ENCODE measurements at regions not wholly inside any gene's neighbourhood (a gene's known extent, or its start where the extent isn't known, plus 50 kb on each side); places are given as distances from the start of the nearest gene placed in this dataset.

- Histone ChIP-seq H3K36me3 (ENCODE audit: control insufficient read depth, insufficient read depth, low read length) (no peaks in the 10 kb centered on the region), H3K27ac (ENCODE audit: insufficient read depth, low read length) (no peak overlapping the region), H3K27me3 (ENCODE audit: control insufficient read depth, insufficient read depth, low read length) (no peaks in the 10 kb centered on the region), H3K4me2 (ENCODE audit: extremely low read depth, insufficient read depth, low read length) (no peak overlapping the region), H3K9me3 (ENCODE audit: control insufficient read depth, insufficient read depth, low read depth, low read length) (no peaks in the 10 kb centered on the region), H3K4me3 (replicated peaks in 1 of 4; ENCODE audit: control extremely low read depth in 1 of 4, insufficient read depth in 1 of 4, low read depth in 3 of 4, low read length in 4 of 4) (no peak overlapping the region), H3K4me1 (ENCODE audit: control insufficient read depth, extremely low read depth, insufficient read depth, low read length) (peaks cover 2% of the 10 kb centered on the region), H4K20me1 (ENCODE audit: control insufficient read depth, extremely low read depth, insufficient read depth, low read length) (no peaks in the 10 kb centered on the region), H2AFZ (ENCODE audit: low read length) (no peak overlapping the region), H3K79me2 (ENCODE audit: control insufficient read depth, insufficient read depth, low read length) (no peaks in the 10 kb centered on the region), H3K9ac (ENCODE audit: insufficient read depth, low read length) (no peak overlapping the region)
- peak in 1 of 2 donors; percentile 31 for DNase-seq (ENCODE audit: low read depth in 2 of 2)
- TF ChIP-seq CTCF (conservative IDR thresholded peaks at IDR 0.05 in 1 of 2, IDR thresholded peaks at IDR 0.05 in 1 of 2; ENCODE audit: low read depth in 1 of 2, low read length in 2 of 2) (no peak), EZH2 (IDR thresholded peaks at IDR 0.05; ENCODE audit: low read length, missing control alignments) (no peak)
These were observed 351.4 kb upstream of the ATP2B1 start for GRCh38 chr12:90060031-90060430.

GRCh38 chr12:90058704-90059103, 350.1 kb upstream of the ATP2B1 start:
- H2AFZ ChIP-seq (ENCODE audit: low read length), result no peak overlapping the region
- H4K20me1 ChIP-seq (ENCODE audit: control insufficient read depth, extremely low read depth, insufficient read depth, low read length), result no peaks in the 10 kb centered on the region
- H3K79me2 ChIP-seq (ENCODE audit: control insufficient read depth, insufficient read depth, low read length), result no peaks in the 10 kb centered on the region
- no peak overlapping the region for H3K9ac ChIP-seq (ENCODE audit: insufficient read depth, low read length)
- H3K27ac ChIP-seq (ENCODE audit: insufficient read depth, low read length), result no peak overlapping the region
- H3K4me2 ChIP-seq (ENCODE audit: extremely low read depth, insufficient read depth, low read length), result no peak overlapping the region
- H3K9me3 ChIP-seq (ENCODE audit: control insufficient read depth, insufficient read depth, low read depth, low read length), result no peaks in the 10 kb centered on the region
- H3K27me3 ChIP-seq (ENCODE audit: control insufficient read depth, insufficient read depth, low read length), result no peaks in the 10 kb centered on the region
- no peak for TF ChIP-seq CTCF (conservative IDR thresholded peaks at IDR 0.05 in 1 of 2, IDR thresholded peaks at IDR 0.05 in 1 of 2; ENCODE audit: low read depth in 1 of 2, low read length in 2 of 2)
- TF ChIP-seq EZH2 (IDR thresholded peaks at IDR 0.05; ENCODE audit: low read length, missing control alignments), result no peak
- H3K36me3 ChIP-seq (ENCODE audit: control insufficient read depth, insufficient read depth, low read length), result no peaks in the 10 kb centered on the region
- H3K4me1 ChIP-seq (ENCODE audit: control insufficient read depth, extremely low read depth, insufficient read depth, low read length), result peaks cover 2% of the 10 kb centered on the region
- H3K4me3 ChIP-seq (replicated peaks in 1 of 4; ENCODE audit: control extremely low read depth in 1 of 4, insufficient read depth in 1 of 4, low read depth in 3 of 4, low read length in 4 of 4), result no peak overlapping the region
- DNase-seq (ENCODE audit: low read depth in 2 of 2), result peak; percentile 88 to 89

GRCh38 chr12:90055071-90055470, 346.4 kb upstream of the ATP2B1 start:
- Histone ChIP-seq H4K20me1 (ENCODE audit: control insufficient read depth, extremely low read depth, insufficient read depth, low read length) (no peaks in the 10 kb centered on the region), H3K36me3 (ENCODE audit: control insufficient read depth, insufficient read depth, low read length) (no peaks in the 10 kb centered on the region), H3K9me3 (ENCODE audit: control insufficient read depth, insufficient read depth, low read depth, low read length) (no peaks in the 10 kb centered on the region), H2AFZ (ENCODE audit: low read length) (no peak overlapping the region), H3K79me2 (ENCODE audit: control insufficient read depth, insufficient read depth, low read length) (no peaks in the 10 kb centered on the region), H3K27me3 (ENCODE audit: control insufficient read depth, insufficient read depth, low read length) (no peaks in the 10 kb centered on the region), H3K27ac (ENCODE audit: insufficient read depth, low read length) (no peak overlapping the region), H3K4me1 (ENCODE audit: control insufficient read depth, extremely low read depth, insufficient read depth, low read length) (peaks cover 2% of the 10 kb centered on the region), H3K4me2 (ENCODE audit: extremely low read depth, insufficient read depth, low read length) (no peak overlapping the region), H3K9ac (ENCODE audit: insufficient read depth, low read length) (no peak overlapping the region), H3K4me3 (replicated peaks in 1 of 4; ENCODE audit: control extremely low read depth in 1 of 4, insufficient read depth in 1 of 4, low read depth in 3 of 4, low read length in 4 of 4) (no peak overlapping the region)
- TF ChIP-seq CTCF (conservative IDR thresholded peaks at IDR 0.05 in 1 of 2, IDR thresholded peaks at IDR 0.05 in 1 of 2; ENCODE audit: low read depth in 1 of 2, low read length in 2 of 2) (no peak), EZH2 (IDR thresholded peaks at IDR 0.05; ENCODE audit: low read length, missing control alignments) (no peak)
- no peak for DNase-seq (ENCODE audit: low read depth in 2 of 2)
